ENCODE measurements at regions not wholly inside any gene's neighbourhood (a gene's known extent, or its start where the extent isn't known, plus 50 kb on each side); places are given as distances from the start of the nearest gene placed in this dataset.
"Not testable (repeated sequence)": the region's sequence is repeated elsewhere in the genome, so short reads cannot be mapped to it uniquely, and the experiment has no call there.

GRCh38 chr9:38185647-38186403, 116.8 kb upstream of the SHB start:
- DNase-seq (ENCODE audit: low spot score), result no peak

DNA sequence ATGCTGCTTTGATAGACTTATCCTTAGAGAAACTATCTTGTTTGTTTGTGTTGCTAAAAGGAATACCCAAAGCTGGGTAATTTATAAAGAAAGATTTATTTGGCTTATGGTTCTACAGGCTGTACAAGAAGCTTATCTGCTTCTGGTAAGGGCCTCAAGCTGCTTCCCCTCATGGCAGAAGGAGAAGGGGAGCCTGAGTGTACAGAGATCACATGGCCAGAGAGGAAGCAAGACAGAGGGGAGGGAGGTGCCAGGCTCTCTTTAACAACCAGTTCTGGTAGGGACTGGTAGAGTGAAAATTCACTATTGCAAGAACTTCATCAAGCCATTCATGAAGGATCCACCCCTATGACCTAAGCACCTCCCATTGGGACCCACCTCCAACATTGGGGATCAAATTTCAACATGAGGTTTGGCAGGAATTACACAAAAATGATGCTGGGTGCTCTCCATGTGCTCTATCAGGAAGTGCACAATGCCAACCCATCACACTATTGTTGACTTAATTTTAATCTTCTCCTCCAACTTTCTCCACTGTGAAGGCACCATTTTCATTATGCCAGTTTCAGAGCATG, 115.1 kb upstream of the SHB start:
- no peak for DNase-seq (ENCODE audit: low spot score)

- no peak for DNase-seq (ENCODE audit: low spot score)
Measured at GRCh38 chr9:38182321-38182720, 113.3 kb upstream of the SHB start.

DNA sequence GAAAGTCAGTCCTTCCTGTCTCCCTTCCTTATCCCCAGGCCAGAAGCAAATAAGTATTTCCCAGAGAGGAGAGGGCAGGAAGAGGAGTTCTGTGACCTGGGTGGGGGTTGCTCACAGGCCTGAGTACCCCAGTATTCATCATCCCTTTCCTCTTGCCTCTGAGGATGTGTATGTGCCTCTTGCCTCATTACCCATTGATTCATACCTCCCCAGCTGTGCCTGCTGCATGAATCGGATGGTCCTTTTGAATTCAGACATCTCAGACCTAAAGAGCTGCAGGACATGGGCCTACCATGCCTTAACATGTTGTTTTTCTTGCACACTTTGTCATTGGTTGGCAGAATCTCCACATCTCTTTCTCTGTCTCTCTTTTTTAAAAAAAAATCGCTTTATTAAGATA, 112.8 kb upstream of the SHB start:
- DNase-seq (ENCODE audit: low spot score), result no peak

DNA sequence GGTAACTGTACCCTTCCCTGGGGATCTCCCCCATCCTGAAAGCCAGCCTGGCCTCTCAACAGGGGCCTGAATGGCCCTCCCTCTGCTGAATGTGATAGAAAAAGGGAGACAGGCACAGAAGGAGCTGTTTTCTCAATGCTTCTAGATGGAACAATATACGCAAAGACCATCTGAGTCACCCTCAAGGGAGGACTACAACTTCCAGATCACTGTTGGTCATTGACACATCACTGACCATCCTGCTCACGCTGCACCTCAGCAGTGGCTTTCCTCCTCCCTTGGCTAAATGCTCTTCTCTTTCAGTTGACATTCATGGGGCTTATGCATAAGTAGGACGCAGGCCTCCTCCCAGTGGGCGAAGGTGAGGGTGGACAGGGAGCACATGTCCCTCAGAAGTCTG, 112.2 kb upstream of the SHB start:
- no peak for DNase-seq (ENCODE audit: low spot score)

- no peak for DNase-seq (ENCODE audit: low spot score)
Measured at GRCh38 chr9:38180656-38181055, 111.6 kb upstream of the SHB start.

GRCh38 chr9:38179965-38180364, 110.9 kb upstream of the SHB start:
- DNase-seq (ENCODE audit: low spot score), result no peak

DNA sequence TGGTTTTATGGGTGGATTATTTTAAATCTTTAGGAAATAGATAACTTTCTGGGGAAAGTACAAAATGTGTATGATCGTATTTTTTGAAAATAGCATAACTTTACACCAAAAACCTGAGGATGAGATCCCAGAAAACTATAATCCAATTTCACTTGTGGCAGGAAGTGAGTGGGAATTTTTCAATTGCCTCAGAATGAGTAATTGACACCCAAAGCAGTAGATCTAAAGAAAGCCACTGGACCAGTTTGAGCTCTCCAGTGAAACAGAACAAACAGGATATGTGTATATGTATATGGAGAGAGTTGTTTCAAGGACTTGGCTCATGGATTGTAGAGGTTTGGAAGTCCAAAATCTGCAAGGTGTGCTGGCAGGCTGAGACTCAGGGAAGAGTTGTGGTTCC, 109.2 kb upstream of the SHB start:
- DNase-seq (ENCODE audit: low spot score), result no peak

- DNase-seq (ENCODE audit: low spot score), result no peak
Measured at GRCh38 chr9:38177680-38178079, 108.7 kb upstream of the SHB start.

- DNase-seq (ENCODE audit: low spot score), result no peak
Measured at GRCh38 chr9:38176251-38176650, 107.2 kb upstream of the SHB start.

DNA sequence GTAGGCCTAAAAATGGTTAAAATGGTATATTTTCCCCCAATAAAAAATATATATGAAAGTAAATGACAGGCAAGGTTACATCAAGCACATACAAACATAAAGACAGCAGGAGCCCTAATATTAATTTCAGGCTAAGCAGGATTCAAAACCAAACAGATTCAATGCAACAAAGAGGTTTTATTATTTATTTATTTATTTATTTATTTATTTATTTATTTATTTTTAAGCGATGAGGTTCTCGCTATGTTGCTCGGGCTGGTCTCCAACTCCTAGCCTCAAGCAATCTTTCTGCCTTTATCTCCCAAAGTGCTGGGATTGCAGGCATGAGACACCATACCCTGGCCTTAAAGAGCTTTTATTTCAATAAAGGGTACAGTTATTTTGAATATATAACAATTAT, 106.4 kb upstream of the SHB start:
- DNase-seq (ENCODE audit: low spot score), result no peak

GRCh38 chr9:38172586-38172985, 103.6 kb upstream of the SHB start:
- no peak for DNase-seq (ENCODE audit: low spot score)

GRCh38 chr9:38171926-38172325, 102.9 kb upstream of the SHB start:
- DNase-seq (ENCODE audit: low spot score), result no peak

- DNase-seq (ENCODE audit: low spot score), result no peak
Measured at GRCh38 chr9:38171538-38171884, 102.5 kb upstream of the SHB start.

DNA sequence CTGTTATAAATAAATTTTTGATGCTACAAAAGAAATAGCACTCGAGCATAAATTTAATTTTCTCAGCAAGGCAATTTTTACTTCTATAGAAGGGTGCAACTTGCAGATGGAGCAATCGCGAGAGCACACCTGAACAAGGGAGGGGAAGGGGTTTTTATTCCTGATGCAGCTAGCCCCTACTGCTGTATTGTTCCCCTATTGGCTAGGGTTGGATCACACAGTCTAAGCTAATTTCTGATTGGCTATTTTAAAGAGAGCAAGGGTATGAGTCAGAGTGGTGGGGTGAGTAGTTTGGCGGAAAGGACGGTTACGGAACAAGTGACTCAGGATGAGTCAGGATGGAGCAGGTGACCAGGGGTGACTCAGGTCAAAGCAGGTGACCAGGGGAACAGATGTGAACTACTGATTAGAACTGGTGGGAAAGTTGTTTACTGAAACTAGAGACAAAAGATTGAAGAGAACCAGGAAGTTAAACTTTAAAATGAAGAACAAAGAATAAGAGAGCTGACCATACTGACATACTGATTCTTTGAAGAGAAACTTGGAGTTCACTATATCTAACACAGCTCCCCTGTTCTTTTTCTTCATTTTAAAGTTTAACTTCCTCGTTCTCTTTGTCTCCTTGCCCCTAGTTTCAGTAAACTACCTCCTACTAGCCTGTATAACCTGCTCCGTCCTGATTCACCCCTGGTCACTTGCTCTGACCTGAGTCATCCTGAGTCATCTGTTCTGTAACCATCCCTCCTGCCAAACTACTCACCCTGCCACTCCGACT, 101.9 kb upstream of the SHB start:
- not testable (repeated sequence) for DNase-seq (ENCODE audit: low spot score)

GRCh38 chr9:38170155-38170554, 101.1 kb upstream of the SHB start:
- DNase-seq (ENCODE audit: low spot score), result not testable (repeated sequence)

DNA sequence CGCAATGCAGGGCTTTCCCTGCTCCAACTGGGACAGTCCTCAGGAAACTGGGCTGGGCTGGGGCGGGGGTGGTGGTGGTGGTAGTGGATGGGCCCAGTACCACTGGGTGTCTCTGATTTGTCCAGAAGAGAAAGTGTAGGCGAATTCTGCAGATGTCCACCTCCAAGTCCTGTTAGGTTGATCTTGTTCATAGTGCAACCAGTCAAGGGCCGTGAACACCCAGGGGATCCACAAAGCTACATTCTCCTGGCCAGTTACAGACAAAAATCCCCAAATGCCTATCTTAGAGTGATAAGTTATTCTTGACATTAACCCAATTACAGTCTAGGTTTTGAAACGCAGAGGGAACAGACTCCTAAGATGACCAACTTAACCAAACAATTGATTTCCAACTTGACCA, 97.5 kb upstream of the SHB start:
- DNase-seq (ENCODE audit: low spot score), result no peak

GRCh38 chr9:38164659-38165221, 95.7 kb upstream of the SHB start:
- DNase-seq (ENCODE audit: low spot score), result no peak

GRCh38 chr9:38163518-38163917, 94.5 kb upstream of the SHB start:
- no peak for DNase-seq (ENCODE audit: low spot score)

GRCh38 chr9:38162332-38163211, 93.5 kb upstream of the SHB start:
- DNase-seq (ENCODE audit: low spot score), result no peak

- DNase-seq (ENCODE audit: low spot score), result peak; percentile 36
Measured at GRCh38 chr9:38160613-38161215, 91.7 kb upstream of the SHB start.

- DNase-seq (ENCODE audit: low spot score), result no peak
Measured at GRCh38 chr9:38159599-38159998, 90.6 kb upstream of the SHB start.

Data from CD4-positive, alpha-beta T cell treated with Interleukin-6 at 100 ng/mL for 8 hours (primary cell).